Activated naive CD8-positive, alpha-beta T cell treated with anti-CD3 and anti-CD28 coated beads, Interleukin-2, amount 10 ng/mL, durations not matched to agents 7 days and 5 days (primary cell): ENCODE measurements at regions not wholly inside any gene's neighbourhood (a gene's known extent, or its start where the extent isn't known, plus 50 kb on each side); places are given as distances from the start of the nearest gene placed in this dataset.
"Not testable (repeated sequence)": the region's sequence is repeated elsewhere in the genome, so short reads cannot be mapped to it uniquely, and the experiment has no call there.

Experiments
- ATAC-seq: fragments of 150-1000 bp; cut with Tn5 transposase; one replicate; pipeline ENCODE4 v1.10.0; 2021; ENCODE audit warnings: low read depth, moderate library complexity
- POLR2A ChIA-PET: fragments of 350-600 bp; sonication (Branson Sonifier 250); formaldehyde crosslinking; loops from one replicate; lab custom pipeline; 2021; ENCODE audit warnings: antibody characterized with exemption; lab: Charles Lee
- DNase-seq: peaks from one replicate; pipeline ENCODE4 v3.0.0; 2021
- H3K27ac Mint-ChIP-seq: one replicate; pipeline ENCODE4 v1.8.0; 2022; ENCODE audit warnings: mild to moderate bottlenecking, mixed read lengths
- H3K27me3 Mint-ChIP-seq: one replicate; pipeline ENCODE4 v1.8.0; 2022; ENCODE audit warnings: mild to moderate bottlenecking, moderate library complexity, mixed read lengths
- H3K36me3 Mint-ChIP-seq: one replicate; pipeline ENCODE4 v1.8.0; 2021; ENCODE audit warnings: mild to moderate bottlenecking, mixed read lengths
- H3K4me1 Mint-ChIP-seq: one replicate; pipeline ENCODE4 v1.8.0; 2021; ENCODE audit warnings: mixed read lengths
- H3K4me3 Mint-ChIP-seq: one replicate; pipeline ENCODE4 v1.8.0; 2022; ENCODE audit warnings: mild to moderate bottlenecking, moderate library complexity, mixed read lengths
- H3K9me3 Mint-ChIP-seq: one replicate; pipeline ENCODE4 v1.8.0; 2021; ENCODE audit warnings: mixed read lengths

- POLR2A ChIA-PET: no interaction called here
- Mint-ChIP-seq H3K9me3 (no peaks in the 10 kb centered on the region), H3K4me3 (peak overlapping the region; percentile 37), H3K36me3 (no peaks in the 10 kb centered on the region), H3K27ac (no peak overlapping the region), H3K27me3 (peaks cover under 1% of the 10 kb centered on the region), H3K4me1 (peaks cover 3% of the 10 kb centered on the region)
- no peak for DNase-seq
- ATAC-seq: no peak
Measured at GRCh38 chr4:53702334-53703266, 111.3 kb upstream of the LNX1 start.

GRCh38 chr4:53701260-53701659, 110.0 kb upstream of the LNX1 start:
- H3K9me3 Mint-ChIP-seq, H3K36me3 Mint-ChIP-seq, H3K27me3 Mint-ChIP-seq, H3K4me1 Mint-ChIP-seq, DNase-seq, POLR2A ChIA-PET, H3K27ac Mint-ChIP-seq, H3K4me3 Mint-ChIP-seq, ATAC-seq: not testable (repeated sequence)

- ATAC-seq, H3K27ac Mint-ChIP-seq, H3K27me3 Mint-ChIP-seq, POLR2A ChIA-PET, H3K36me3 Mint-ChIP-seq, H3K9me3 Mint-ChIP-seq, H3K4me1 Mint-ChIP-seq, H3K4me3 Mint-ChIP-seq, DNase-seq: not testable (repeated sequence)
Measured at GRCh38 chr4:53699310-53699709, 108.0 kb upstream of the LNX1 start.

DNA sequence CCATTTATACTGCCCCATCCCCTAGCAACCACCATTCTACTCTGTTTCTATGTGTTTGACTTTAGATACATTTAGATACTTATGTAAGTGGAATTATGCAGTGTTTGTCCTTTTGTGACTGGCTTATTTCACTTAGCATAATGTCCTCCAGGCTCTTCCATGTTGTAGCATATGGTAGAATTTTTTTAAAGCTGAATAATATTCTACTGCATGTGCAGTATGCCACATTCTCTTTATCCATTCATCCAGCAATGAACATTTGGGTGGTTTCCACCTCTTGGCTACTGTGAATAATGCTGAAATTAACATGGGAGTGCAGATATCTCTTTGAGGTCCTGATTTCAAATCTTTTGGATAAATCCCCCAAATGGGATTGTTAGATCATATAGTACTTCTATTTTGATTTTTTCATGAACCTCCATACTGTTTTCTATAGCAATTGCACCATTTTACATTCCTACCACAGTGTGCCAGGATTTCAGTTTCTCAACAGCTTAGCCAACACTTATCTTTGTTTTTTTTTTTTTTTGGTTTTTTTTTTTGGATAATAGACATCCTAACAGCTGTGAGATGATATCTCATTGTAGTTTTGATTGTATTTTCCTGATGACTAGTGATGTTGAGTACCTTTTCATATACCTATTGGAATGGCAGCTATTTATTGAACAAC, 105.9 kb upstream of the LNX1 start:
- no peak for ATAC-seq
- peaks cover 8% of the 10 kb centered on the region for H3K27me3 Mint-ChIP-seq
- POLR2A ChIA-PET: no interaction called here
- no peaks in the 10 kb centered on the region for H3K9me3 Mint-ChIP-seq
- no peaks in the 10 kb centered on the region for H3K36me3 Mint-ChIP-seq
- H3K4me1 Mint-ChIP-seq: no peaks in the 10 kb centered on the region
- H3K4me3 Mint-ChIP-seq: no peak overlapping the region
- no peak overlapping the region for H3K27ac Mint-ChIP-seq
- DNase-seq: no peak

DNA sequence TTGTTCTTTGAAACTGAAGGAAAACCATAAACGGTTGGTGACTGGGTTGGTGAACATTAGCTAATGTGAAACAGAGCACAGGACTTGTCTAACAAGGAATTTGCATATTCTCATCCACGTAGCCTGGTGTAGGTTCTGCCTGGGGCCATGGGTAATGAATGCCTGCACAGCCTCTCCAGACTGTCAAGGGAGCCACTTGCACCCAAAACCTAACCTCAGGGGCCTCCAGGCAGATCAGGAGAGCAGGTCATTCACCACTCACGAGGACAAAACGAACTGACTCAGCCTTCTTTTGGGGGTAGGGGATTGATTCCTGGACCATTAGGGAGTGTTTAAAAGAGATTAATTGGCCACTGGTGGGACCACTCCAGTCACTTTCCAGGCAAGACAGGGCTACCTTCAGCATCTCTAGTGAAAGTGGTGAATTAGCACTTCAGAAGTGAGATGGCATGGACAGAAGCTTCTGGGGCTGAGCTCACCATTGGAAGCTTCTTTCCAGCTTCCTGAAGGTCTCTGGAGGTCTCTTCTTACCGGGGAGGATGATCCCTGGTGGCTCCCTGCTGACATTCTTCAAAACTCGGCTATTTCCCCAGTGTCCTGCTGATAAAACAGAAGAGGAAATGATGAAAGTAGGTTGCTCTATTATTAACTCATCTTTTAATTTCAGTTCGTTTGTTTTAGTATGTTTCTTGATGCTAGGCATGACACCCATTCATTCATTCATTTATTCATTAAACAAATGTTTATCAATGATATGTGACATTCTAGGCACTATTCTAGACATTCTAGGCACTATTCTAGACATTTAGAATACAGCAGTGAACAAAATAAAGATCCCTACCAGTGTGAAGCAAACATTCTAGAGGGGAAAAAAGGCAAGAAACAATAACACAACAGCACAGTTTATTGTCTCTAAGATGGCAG, 104.5 kb upstream of the LNX1 start:
- ATAC-seq: no peak
- Mint-ChIP-seq H3K4me1 (no peaks in the 10 kb centered on the region), H3K4me3 (no peak overlapping the region), H3K9me3 (no peaks in the 10 kb centered on the region), H3K27me3 (peaks cover 8% of the 10 kb centered on the region), H3K36me3 (no peaks in the 10 kb centered on the region), H3K27ac (no peak overlapping the region)
- POLR2A ChIA-PET: no interaction called here
- no peak for DNase-seq

DNA sequence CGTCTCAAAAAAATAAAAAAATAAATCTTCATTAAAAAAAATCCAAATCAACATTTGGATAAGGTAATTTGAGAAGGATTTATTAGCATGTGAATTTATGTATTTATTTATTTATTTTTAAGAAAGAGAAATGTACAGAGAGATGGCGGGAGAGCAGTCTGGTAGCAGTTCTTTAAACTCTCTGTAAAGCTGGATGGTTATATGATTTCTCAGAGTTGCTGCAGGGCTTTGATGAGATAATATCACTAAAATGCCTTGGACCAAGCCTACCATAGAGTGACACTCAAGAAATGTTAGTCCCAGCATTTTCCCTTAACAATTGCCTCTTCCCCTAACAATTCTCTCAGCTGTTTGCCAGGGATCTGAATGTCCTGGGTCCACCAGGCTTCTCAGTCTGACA, 103.4 kb upstream of the LNX1 start:
- POLR2A ChIA-PET: no interaction called here
- no peak overlapping the region for H3K27ac Mint-ChIP-seq
- no peak overlapping the region for H3K4me3 Mint-ChIP-seq
- no peaks in the 10 kb centered on the region for H3K4me1 Mint-ChIP-seq
- DNase-seq (no peak), ATAC-seq (no peak)
- no peaks in the 10 kb centered on the region for H3K36me3 Mint-ChIP-seq
- H3K27me3 Mint-ChIP-seq: peaks cover 9% of the 10 kb centered on the region
- H3K9me3 Mint-ChIP-seq: no peaks in the 10 kb centered on the region

- H3K4me3 Mint-ChIP-seq: no peak overlapping the region
- no peaks in the 10 kb centered on the region for H3K9me3 Mint-ChIP-seq
- POLR2A ChIA-PET: no interaction called here
Measured at GRCh38 chr4:53693909-53694308, 102.6 kb upstream of the LNX1 start.

DNA sequence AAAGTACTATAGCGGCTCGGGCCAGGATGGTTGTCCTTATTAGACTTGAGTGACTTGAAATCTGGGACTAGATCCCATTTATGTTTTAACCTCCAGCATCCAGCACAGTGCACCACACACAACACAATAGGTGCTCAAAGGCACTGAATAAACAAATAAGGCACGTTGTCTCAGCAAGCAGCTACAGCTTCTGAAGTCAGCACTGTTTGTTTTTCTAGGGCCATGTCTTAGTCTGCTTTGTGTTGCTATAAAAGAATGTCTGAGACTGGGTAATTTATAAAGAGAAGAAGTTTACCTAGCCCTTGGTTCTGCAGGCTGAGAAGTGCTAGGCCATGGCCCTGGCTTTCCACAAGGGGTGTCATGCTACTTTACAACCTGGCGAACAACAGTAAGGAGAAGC, 102.1 kb upstream of the LNX1 start:
- POLR2A ChIA-PET: no interaction called here
- Mint-ChIP-seq H3K27me3 (peaks cover 11% of the 10 kb centered on the region), H3K4me3 (no peak overlapping the region), H3K36me3 (no peaks in the 10 kb centered on the region), H3K4me1 (peaks cover 3% of the 10 kb centered on the region), H3K9me3 (no peaks in the 10 kb centered on the region), H3K27ac (no peak overlapping the region)
- DNase-seq: no peak
- ATAC-seq: no peak

More at GRCh38 chr4:53693909-53694308, 102.6 kb upstream of the LNX1 start:
- DNase-seq: no peak
- Mint-ChIP-seq H3K4me1 (no peaks in the 10 kb centered on the region), H3K27ac (no peak overlapping the region), H3K36me3 (no peaks in the 10 kb centered on the region), H3K27me3 (peaks cover 9% of the 10 kb centered on the region)
- ATAC-seq: no peak

- no peaks in the 10 kb centered on the region for H3K9me3 Mint-ChIP-seq
- H3K27ac Mint-ChIP-seq: no peak overlapping the region
- POLR2A ChIA-PET: no interaction called here
- H3K27me3 Mint-ChIP-seq: peaks cover 17% of the 10 kb centered on the region
- H3K4me3 Mint-ChIP-seq: no peak overlapping the region
- peaks cover 6% of the 10 kb centered on the region for H3K4me1 Mint-ChIP-seq
- no peak for DNase-seq
- H3K36me3 Mint-ChIP-seq: no peaks in the 10 kb centered on the region
- no peak for ATAC-seq
Measured at GRCh38 chr4:53688186-53688790, 97.0 kb upstream of the LNX1 start.

DNA sequence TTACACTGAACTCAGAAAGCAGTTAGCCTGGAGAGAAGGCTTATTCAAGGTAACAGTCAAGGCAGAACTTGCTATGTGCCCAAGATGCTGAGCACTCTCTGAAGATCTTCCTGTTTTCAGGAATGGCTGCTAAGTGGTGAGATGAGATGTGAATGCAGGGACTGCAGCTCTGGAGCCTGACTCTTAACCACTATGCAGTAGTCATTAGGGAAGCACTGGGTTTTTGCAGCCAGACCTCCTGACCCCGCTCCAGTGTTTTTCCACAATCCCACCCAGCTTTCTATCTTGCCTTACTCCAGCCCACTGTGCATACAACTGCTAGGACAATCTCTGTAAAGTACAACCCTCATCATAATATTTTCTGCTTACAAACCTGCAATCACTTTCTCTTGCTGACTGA, 95.2 kb upstream of the LNX1 start:
- Mint-ChIP-seq H3K36me3 (no peaks in the 10 kb centered on the region), H3K27ac (no peak overlapping the region), H3K4me1 (peaks cover 6% of the 10 kb centered on the region), H3K4me3 (no peak overlapping the region), H3K27me3 (peaks cover 20% of the 10 kb centered on the region), H3K9me3 (no peaks in the 10 kb centered on the region)
- POLR2A ChIA-PET: no interaction called here
- no peak for ATAC-seq
- no peak for DNase-seq

GRCh38 chr4:53684136-53685130, 93.1 kb upstream of the LNX1 start:
- ATAC-seq (no peak), DNase-seq (no peak)
- no peaks in the 10 kb centered on the region for H3K36me3 Mint-ChIP-seq
- H3K27me3 Mint-ChIP-seq: peaks cover 18% of the 10 kb centered on the region
- peaks cover 2% of the 10 kb centered on the region for H3K9me3 Mint-ChIP-seq
- no peak overlapping the region for H3K4me3 Mint-ChIP-seq
- POLR2A ChIA-PET: no interaction called here
- peaks cover 6% of the 10 kb centered on the region for H3K4me1 Mint-ChIP-seq
- H3K27ac Mint-ChIP-seq: no peak overlapping the region

GRCh38 chr4:53682908-53683307, 91.6 kb upstream of the LNX1 start:
- Mint-ChIP-seq H3K4me1 (no peaks in the 10 kb centered on the region), H3K4me3 (no peak overlapping the region), H3K9me3 (peaks cover 2% of the 10 kb centered on the region), H3K27me3 (peaks cover 14% of the 10 kb centered on the region), H3K27ac (no peak overlapping the region), H3K36me3 (no peaks in the 10 kb centered on the region)
- POLR2A ChIA-PET: no interaction called here
- DNase-seq (no peak), ATAC-seq (no peak)
